Spleen (tissue), 11 donors: ENCODE measurements at regions not wholly inside any gene's neighbourhood (a gene's known extent, or its start where the extent isn't known, plus 50 kb on each side); places are given as distances from the start of the nearest gene placed in this dataset.

Source experiments
- DNase-seq: peaks from one replicate; pipeline ENCODE4 v3.0.0-alpha.2; 2020
- H3K27ac ChIP-seq, 8 donors: fragments of 200-600 bp; sonication (generic) in 7 of 8; 1 replicate in 4 of 8; 2 replicates in 4 of 8; pipeline versions ENCODE4 v1.5.0 to v1.8.0; 2016 to 2021; ENCODE audit warnings: inconsistent platforms in 4 of 8, mild to moderate bottlenecking in 4 of 8, moderate library complexity in 1 of 8
- H3K27me3 ChIP-seq, 7 donors: fragments of 200-600 bp; sonication (generic) in 6 of 7; replicated peaks in 1 of 7; 1 replicate in 4 of 7; 2 replicates in 3 of 7; pipeline versions ENCODE4 v1.5.0 to v1.8.0; 2016 to 2021; ENCODE audit warnings: inconsistent platforms in 3 of 7, mild to moderate bottlenecking in 1 of 7
- H3K36me3 ChIP-seq, 6 donors: fragments of 200-600 bp; sonication (generic) in 5 of 6; 1 replicate in 4 of 6; 2 replicates in 2 of 6; pipeline versions ENCODE4 v1.5.0 to v1.8.0; 2016 to 2021; ENCODE audit warnings: inconsistent platforms in 2 of 6
- H3K4me1 ChIP-seq, 6 donors: fragments of 200-600 bp; sonication (generic) in 5 of 6; 1 replicate in 3 of 6; 2 replicates in 3 of 6; pipeline versions ENCODE4 v1.5.0 to v1.8.0; 2016 to 2021; ENCODE audit warnings: inconsistent platforms in 3 of 6
- H3K4me3 ChIP-seq, 8 donors: fragments of 200-600 bp; sonication (generic) in 7 of 8; 1 replicate in 4 of 8; 2 replicates in 4 of 8; pipeline versions ENCODE4 v1.5.0 to v1.8.0; 2016 to 2021; ENCODE audit warnings: inconsistent platforms in 4 of 8, mild to moderate bottlenecking in 4 of 8, moderate library complexity in 2 of 8
- H3K9me3 ChIP-seq, 8 donors: fragments of 200-600 bp; sonication (generic) in 7 of 8; 1 replicate in 4 of 8; 2 replicates in 4 of 8; pipeline versions ENCODE4 v1.5.0 to v1.8.0; 2016 to 2021; ENCODE audit warnings: inconsistent platforms in 4 of 8
- POLR2A ChIP-seq, 3 donors: fragments of 450-650 bp; IDR thresholded peaks; one replicate each; pipeline ENCODE4 v1.5.1; 2017; ENCODE audit warnings: antibody characterized with exemption in 3 of 3, mild to moderate bottlenecking in 1 of 3
- POLR2AphosphoS5 ChIP-seq, 3 donors: sonication (generic); formaldehyde crosslinking; IDR thresholded peaks; one replicate each; pipeline ENCODE4 v1.5.1; 2017; ENCODE audit warnings: antibody characterized with exemption in 3 of 3
- WGBS, 5 donors: extraction: QIAGEN DNeasy Blood & Tissue Kit in 3 of 5; methylation state at CpG; one replicate each; pipeline versions ENCODE4 v1.1.5 to v1.1.7; 2013 to 2018; 5-methylcytosine and 5-hydroxymethylcytosine counted together
- intact Hi-C: fragments of 100-400 bp; cut with DNase I; formaldehyde crosslinking; loops from one replicate; pipeline ENCODE4 v1.15.0; 2023; ENCODE audit warnings: low total_unique reads
- TF ChIP-seq, protein P1 (sequence below), 11 experiments: fragments of 200-600 bp in 7 of 11; fragments of 450-650 bp in 4 of 11; sonication (generic) in 4 of 11; IDR thresholded peaks in 8 of 11; conservative IDR thresholded peaks in 3 of 11; 1 replicate in 7 of 11; 2 replicates in 4 of 11; pipeline versions ENCODE4 v1.4.0 to v1.8.0; 2016 to 2021; ENCODE audit warnings: antibody characterized with exemption in 11 of 11, inconsistent platforms in 4 of 11, mild to moderate bottlenecking in 1 of 11
- donor health status: healthy with polysubstance abuse.
- donor health status: DM: no; HTN: no; CAD: no; lungs with moderate emphysema.
- donor health status: DM: no; HTN: no; CAD: no.
- donor health status: Bipolar disorder and iron deficiency.
- donor health status: healthy.
- donor health status: DM: no; HTN: no; CAD: no.
- donor health status: DM: yes; HTN: yes; CAD: no.

DNA sequence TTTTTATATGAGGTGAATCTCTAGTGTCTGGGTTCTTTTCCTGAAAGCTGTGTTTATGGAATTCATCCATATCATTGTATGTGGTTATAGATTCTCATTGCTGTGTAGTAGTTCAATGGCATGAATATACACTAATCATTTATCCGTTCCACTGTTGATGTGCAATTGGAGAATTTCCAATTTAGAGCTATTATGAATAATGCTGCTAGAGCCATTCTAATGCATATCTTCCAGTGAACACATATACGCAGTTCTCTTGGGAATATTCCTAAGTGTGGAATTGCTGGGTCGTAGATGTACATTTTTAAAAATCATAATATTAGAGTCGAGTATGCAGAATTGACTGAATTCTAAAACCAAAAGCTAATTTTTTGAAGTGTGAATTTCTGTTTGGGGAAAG lies 327.5 kb upstream of the JAG1 start:
- WGBS, 5 donors = 62 to 70% (median 68%) methylated on average over 4 of the region's 4 CpGs
- TF ChIP-seq POLR2A (IDR thresholded peaks at IDR 0.05) = no peak
- TF ChIP-seq, protein P1, sequence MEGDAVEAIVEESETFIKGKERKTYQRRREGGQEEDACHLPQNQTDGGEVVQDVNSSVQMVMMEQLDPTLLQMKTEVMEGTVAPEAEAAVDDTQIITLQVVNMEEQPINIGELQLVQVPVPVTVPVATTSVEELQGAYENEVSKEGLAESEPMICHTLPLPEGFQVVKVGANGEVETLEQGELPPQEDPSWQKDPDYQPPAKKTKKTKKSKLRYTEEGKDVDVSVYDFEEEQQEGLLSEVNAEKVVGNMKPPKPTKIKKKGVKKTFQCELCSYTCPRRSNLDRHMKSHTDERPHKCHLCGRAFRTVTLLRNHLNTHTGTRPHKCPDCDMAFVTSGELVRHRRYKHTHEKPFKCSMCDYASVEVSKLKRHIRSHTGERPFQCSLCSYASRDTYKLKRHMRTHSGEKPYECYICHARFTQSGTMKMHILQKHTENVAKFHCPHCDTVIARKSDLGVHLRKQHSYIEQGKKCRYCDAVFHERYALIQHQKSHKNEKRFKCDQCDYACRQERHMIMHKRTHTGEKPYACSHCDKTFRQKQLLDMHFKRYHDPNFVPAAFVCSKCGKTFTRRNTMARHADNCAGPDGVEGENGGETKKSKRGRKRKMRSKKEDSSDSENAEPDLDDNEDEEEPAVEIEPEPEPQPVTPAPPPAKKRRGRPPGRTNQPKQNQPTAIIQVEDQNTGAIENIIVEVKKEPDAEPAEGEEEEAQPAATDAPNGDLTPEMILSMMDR (IDR thresholded peaks at IDR 0.05 in 8 of 11, conservative IDR thresholded peaks at IDR 0.05 in 3 of 11) = no peak
- TF ChIP-seq POLR2AphosphoS5 (IDR thresholded peaks at IDR 0.05) = no peak
- Histone ChIP-seq H3K4me1 (peaks cover 0 to 10% (median 6%) of the 10 kb centered on the region in 6 donors), H3K9me3 (no peaks in the 10 kb centered on the region), H3K27me3 (no peaks in the 10 kb centered on the region), H3K36me3 (no peaks in the 10 kb centered on the region), H3K27ac (peak overlapping the region in 5 of 8 donors; percentile 1 to 55 (median 38)), H3K4me3 (no peak overlapping the region)
- no peak for DNase-seq
- intact Hi-C loops = no loop called here

DNA sequence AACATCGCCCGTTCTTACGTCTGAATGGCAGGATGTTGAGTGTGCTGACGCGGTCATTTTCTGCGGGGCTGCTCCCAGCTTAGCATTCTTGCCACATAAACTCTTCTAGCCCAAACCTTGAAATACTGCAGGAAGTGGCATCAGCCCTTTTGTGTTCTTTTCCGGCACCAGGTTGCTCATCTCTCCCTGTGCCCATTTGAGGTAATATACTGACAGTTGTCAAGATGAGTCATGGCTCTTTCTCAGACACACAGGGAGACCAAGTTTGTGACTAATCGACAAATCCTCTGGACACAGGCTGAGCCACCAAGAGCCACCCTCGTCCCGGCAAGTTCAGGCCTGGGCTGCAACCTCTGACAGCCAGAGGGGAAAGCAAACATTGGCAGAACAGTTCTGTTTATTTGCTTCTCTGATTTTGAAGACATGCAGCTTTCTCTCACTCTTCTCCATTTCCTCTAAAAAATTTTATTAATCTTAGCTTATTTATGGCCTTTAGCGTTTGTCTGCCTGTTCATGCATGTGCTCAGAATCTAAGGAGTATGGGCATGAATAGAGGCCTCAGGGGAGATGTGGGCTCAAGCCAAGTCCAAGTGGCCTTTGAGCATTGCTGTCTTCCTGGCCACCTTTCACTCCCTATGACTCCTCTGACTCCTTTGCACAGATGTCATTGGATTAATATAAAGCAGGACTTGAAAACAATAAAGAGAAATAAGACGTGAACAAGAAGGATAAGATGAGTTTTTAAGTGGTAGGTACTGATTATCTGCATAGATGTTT lies 328.2 kb upstream of the JAG1 start:
- H3K36me3 ChIP-seq = no peaks in the 10 kb centered on the region
- intact Hi-C loops = no loop called here
- H3K4me3 ChIP-seq = no peak overlapping the region
- DNase-seq = no peak
- H3K9me3 ChIP-seq = peaks cover 0 to 2% (median 0%) of the 10 kb centered on the region in 8 donors
- H3K27ac ChIP-seq = peak overlapping the region in 6 of 8 donors; percentile 1 to 55 (median 37)
- peak in 1 of 3 donors; percentile 47 for TF ChIP-seq POLR2AphosphoS5 (IDR thresholded peaks at IDR 0.05)
- TF ChIP-seq, protein P1 (IDR thresholded peaks at IDR 0.05 in 8 of 11, conservative IDR thresholded peaks at IDR 0.05 in 3 of 11) = no peak
- TF ChIP-seq POLR2A (IDR thresholded peaks at IDR 0.05) = no peak
- 58 to 78% (median 69%) methylated on average over 12 of the region's 12 CpGs for WGBS, 5 donors
- peaks cover 0 to 10% (median 6%) of the 10 kb centered on the region in 6 donors for H3K4me1 ChIP-seq
- H3K27me3 ChIP-seq = no peaks in the 10 kb centered on the region

DNA sequence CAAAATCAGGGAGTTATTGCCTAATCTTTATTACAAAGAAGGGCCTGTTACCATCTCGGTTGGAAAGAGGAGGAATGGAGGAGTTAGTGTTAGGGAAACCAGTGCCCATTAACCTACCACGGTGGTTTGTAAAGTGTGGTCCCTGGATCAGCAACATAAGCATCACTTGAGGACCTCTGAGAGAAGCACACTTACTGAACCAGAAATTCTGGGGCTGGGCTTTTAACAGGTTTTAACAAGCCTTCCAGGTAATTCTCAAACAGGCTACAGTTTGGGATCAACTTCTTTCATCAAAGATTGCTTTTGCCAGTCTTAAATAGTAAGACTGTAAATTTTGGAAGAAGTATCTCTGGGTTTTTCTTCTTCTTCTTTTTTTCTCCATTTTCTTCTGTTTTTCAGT lies 329.5 kb upstream of the JAG1 start:
- no peak for DNase-seq
- intact Hi-C loops = no loop called here
- 71 to 81% (median 80%) methylated on average over 2 of the region's 2 CpGs for WGBS, 5 donors
- TF ChIP-seq POLR2AphosphoS5 (IDR thresholded peaks at IDR 0.05) (no peak), POLR2A (IDR thresholded peaks at IDR 0.05) (no peak)
- TF ChIP-seq, protein P1 (IDR thresholded peaks at IDR 0.05 in 8 of 11, conservative IDR thresholded peaks at IDR 0.05 in 3 of 11) = no peak
- H3K9me3 ChIP-seq = peaks cover 0 to 7% (median 0%) of the 10 kb centered on the region in 8 donors
- H3K4me3 ChIP-seq = no peak overlapping the region
- H3K4me1 ChIP-seq = peaks cover 0 to 10% (median 6%) of the 10 kb centered on the region in 6 donors
- H3K27ac ChIP-seq = no peak overlapping the region
- no peaks in the 10 kb centered on the region for H3K27me3 ChIP-seq
- H3K36me3 ChIP-seq = no peaks in the 10 kb centered on the region

DNA sequence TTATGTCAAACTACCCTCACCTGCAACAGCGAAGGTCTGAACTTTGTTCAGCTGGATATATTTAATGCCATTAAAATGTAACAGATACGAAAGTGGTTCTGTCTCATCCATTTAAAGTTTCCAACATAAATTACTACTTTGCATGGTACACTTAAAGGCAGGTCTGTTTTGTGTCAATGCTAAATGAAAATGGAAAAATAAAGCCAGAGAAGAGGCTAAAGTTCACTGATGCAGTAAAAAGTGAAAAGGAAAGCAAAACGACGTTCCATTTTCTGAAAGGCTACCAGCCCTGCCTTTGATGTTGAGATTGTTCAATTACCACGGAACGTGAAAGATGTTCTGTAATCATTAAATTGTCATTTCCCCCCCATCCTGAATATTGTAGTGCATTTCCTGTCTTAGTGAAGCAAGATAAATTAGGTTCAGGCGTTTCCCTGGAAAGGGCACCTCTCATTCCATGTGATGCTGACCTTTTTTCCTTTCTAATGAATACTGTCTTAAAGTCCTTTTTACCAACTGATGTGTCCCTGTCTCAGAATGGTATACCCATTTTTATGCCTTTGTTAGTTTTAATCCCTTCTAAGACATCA lies 334.7 kb upstream of the JAG1 start:
- intact Hi-C loops = no loop called here
- WGBS, 5 donors = 48 to 64% (median 54%) methylated on average over 7 of the region's 7 CpGs
- no peak for DNase-seq
- Histone ChIP-seq H3K27me3 (no peaks in the 10 kb centered on the region), H3K27ac (peak overlapping the region in 2 of 8 donors; percentile 5 to 29), H3K4me3 (no peak overlapping the region), H3K9me3 (peaks cover 0 to 7% (median 0%) of the 10 kb centered on the region in 8 donors), H3K36me3 (no peaks in the 10 kb centered on the region), H3K4me1 (no peaks in the 10 kb centered on the region)
- no peak for TF ChIP-seq POLR2AphosphoS5 (IDR thresholded peaks at IDR 0.05)
- TF ChIP-seq POLR2A (IDR thresholded peaks at IDR 0.05) = no peak
- TF ChIP-seq, protein P1 (IDR thresholded peaks at IDR 0.05 in 8 of 11, conservative IDR thresholded peaks at IDR 0.05 in 3 of 11) = no peak
